GM12865 (cell line): ENCODE measurements at regions not wholly inside any gene's neighbourhood (a gene's known extent, or its start where the extent isn't known, plus 50 kb on each side); places are given as distances from the start of the nearest gene placed in this dataset.

Experiments
- DNase-seq: peaks from one replicate; pipeline ENCODE4 v3.0.0; 2010; ENCODE audit warnings: low read depth
- H3K4me3 ChIP-seq: 2 replicates; pipeline ENCODE4 v1.5.1; 2011; ENCODE audit warnings: mild to moderate bottlenecking, low read depth, low read length, control low read depth
- TF ChIP-seq, protein P1 (sequence below): IDR thresholded peaks from 2 replicates; pipeline ENCODE4 v1.5.1; 2011; ENCODE audit warnings: low read length, control low read depth, low read depth, inconsistent platforms; ENCODE audit not compliant: insufficient read depth; ENCODE audit errors: missing control alignments

DNA sequence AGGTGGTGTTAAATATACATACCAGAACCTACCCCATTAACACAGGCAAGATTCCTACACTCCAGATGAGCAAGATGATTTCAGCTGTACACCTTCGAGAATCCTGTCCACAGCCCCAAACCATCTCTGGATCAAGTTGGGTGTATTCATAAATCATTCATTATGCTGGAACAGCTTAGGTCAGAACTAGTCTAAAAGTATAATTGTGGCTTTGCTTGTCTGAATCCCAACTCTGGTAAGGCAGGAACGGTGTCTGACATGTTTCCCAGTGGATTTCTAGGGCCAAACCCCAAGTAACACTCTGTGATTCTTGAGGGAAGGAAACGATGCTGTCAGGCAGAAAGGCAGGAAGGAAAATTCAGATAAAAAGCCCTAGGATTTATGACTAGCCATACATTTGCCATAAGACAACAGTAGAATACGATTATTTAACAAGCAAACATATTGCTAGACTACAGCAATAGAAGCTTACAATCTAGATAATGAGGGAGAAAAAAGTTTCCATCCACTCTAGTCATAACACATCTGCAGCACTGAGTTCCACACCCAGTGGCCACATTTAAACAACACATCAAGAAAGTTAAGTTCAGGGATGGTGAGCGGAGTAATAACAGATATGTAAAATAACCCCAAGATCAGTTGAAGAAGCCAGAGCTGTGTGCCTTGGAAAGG, 444.8 kb downstream of the RND3 start:
- TF ChIP-seq, protein P1, sequence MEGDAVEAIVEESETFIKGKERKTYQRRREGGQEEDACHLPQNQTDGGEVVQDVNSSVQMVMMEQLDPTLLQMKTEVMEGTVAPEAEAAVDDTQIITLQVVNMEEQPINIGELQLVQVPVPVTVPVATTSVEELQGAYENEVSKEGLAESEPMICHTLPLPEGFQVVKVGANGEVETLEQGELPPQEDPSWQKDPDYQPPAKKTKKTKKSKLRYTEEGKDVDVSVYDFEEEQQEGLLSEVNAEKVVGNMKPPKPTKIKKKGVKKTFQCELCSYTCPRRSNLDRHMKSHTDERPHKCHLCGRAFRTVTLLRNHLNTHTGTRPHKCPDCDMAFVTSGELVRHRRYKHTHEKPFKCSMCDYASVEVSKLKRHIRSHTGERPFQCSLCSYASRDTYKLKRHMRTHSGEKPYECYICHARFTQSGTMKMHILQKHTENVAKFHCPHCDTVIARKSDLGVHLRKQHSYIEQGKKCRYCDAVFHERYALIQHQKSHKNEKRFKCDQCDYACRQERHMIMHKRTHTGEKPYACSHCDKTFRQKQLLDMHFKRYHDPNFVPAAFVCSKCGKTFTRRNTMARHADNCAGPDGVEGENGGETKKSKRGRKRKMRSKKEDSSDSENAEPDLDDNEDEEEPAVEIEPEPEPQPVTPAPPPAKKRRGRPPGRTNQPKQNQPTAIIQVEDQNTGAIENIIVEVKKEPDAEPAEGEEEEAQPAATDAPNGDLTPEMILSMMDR: no peak
- no peak overlapping the region for H3K4me3 ChIP-seq
- DNase-seq: no peak

DNA sequence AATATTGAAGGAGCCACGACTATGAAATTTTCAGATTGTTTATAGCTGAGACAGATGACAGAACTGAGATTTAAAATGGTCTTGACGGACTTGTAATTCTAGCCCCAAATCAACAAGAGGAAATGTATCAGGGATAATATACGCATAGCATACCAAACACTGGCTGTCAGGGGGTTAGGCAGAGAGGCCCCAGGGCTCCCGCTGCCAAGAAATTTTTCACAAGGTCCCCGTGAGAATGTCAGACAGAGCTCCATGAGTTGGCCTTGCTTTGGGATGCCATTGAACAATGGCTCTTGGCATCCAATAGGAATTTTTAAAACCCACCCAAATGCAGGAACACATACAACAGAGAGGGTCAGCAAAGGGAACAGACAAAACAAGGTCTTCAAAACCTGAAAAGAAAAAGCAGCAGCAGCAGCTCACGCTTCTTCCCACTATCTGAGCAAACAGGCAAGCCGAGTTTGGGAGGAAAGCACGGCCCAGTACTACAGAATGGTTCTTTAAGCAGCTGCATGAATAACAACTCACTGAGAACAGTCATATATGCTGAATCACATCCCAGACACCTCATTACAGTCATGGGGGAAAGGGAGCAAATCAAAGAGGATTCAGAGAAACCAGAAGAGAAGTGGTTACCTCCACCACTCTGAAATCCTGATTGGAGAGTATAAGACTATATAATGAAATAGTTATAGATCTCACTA, 445.6 kb downstream of the RND3 start:
- no peak overlapping the region for H3K4me3 ChIP-seq

DNA sequence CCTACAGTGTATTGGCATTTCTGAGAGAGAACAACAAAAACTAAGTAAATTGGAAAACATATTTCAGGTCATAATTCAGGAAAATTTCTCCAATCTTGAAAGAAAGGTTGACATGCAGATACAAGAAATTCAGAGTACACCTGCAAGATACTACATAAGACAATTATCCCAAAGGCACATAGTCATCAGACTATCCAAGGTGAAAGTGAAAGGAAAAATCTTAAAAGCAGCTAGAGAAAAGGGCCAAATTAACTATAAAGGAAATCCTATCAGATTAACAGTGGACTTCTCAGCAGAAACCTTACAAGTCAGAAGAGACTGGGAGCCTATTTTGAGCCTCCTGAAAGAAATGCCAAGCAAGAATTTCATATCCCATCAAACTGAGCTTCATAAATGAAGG, 449.0 kb upstream of the MMADHC start:
- TF ChIP-seq, protein P1: no peak
- H3K4me3 ChIP-seq: no peak overlapping the region
- no peak for DNase-seq

More for the DNA sequence above, 445.6 kb downstream of the RND3 start:
- no peak for DNase-seq
- TF ChIP-seq, protein P1: no peak

DNA sequence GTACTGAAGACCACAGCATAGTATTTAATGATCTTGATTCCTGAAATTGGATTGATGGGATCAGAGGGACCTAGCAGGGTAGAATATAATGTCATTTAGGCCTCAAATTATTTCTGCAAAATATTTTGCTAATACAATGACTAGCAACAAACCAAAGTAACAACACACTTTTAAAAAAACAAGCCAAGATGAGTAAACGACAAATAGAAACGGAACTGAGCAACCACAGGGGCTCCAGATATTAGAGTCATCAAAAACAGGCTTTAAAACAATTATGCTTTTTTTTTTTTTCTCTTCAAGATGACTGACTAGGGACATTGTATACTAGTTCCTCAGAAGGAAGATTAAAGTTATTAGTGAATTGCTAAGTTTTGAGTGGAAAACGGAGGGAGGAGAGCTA, 447.1 kb upstream of the MMADHC start:
- peak; percentile 19 for DNase-seq
- TF ChIP-seq, protein P1: no peak
- no peak overlapping the region for H3K4me3 ChIP-seq

DNA sequence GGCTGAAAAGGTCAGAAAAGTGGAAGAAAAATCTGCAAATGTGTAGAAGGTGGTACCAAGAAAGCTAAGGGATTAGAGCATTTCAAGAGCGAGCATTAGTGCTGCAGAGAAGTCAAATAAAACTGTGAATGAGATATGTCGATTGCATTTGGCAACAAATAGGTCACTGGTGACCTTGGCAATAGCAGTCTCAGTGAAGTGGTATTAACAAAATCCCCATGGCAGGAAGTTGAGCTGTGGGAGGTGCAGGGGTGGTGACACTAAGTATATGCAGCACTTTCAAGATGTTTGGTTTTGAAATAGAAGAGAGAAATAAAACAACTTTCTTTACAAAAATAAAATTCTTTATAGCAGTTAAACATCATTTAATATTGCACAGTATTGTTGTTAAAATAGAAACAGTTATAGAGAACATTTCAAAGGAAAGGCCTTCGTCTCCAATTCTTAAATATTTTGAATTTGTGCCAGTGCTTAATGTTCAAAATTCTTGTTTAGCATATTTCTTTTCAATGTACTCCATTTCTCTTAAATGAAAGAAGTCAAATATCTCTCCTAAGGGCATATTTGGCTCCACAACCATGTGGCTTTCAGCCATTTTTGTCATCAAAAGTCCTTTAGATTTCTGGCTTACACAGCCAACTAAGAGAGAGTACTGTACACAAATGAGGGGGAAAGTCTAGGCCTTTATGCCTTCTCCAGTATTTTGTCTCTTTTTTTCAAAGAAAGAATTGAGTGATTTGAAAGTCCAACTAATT, 443.0 kb upstream of the MMADHC start:
- H3K4me3 ChIP-seq: no peak overlapping the region
- no peak for DNase-seq
- TF ChIP-seq, protein P1: no peak

DNA sequence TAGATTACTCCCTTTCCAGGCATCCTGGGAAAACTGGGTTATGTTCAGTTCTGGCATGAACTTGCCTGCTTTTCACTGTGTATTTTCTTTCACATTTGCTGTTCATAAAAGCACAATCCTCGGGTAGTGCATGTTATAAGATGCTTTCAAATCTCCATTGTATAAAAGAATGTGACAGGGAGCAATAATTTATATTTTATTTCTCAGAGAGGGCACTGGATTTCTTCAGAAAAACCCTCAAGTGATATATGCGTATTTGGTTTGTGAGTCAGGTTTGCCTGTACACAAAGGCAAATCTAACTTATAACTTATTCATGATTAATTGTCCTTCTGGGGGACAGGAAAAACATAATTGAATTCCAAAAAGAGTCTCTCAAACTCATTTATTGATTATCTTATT, 440.7 kb upstream of the MMADHC start:
- TF ChIP-seq, protein P1: no peak
- DNase-seq: no peak
- H3K4me3 ChIP-seq: no peak overlapping the region
